ENCODE measurements at regions not wholly inside any gene's neighbourhood (a gene's known extent, or its start where the extent isn't known, plus 50 kb on each side); places are given as distances from the start of the nearest gene placed in this dataset.

DNA sequence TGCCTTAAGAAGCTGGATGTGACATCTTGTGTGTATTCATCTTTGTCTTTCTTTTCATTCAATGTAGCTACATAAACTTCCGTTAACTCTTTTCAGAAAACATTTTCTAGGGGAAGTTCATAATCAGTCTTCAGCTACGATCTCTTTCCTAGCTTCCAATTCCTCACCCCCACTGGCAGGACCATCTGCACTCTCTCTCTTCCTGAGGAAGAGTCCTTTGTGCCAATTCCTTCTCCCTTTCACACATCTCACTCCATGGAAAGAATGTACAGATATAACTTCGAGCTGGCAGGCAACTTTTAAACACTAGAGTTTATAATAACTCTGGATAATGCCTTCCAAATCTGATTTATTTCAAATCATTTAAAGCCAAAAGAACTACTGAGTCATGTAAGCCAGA is 495.7 kb downstream of the GALC start:
- DNase-seq = no peak

GRCh38 chr14:87494010-87494409 is 499.0 kb downstream of the GALC start:
- DNase-seq = no peak

GRCh38 chr14:87492561-87492960 is 500.4 kb downstream of the GALC start:
- DNase-seq = no peak

DNA sequence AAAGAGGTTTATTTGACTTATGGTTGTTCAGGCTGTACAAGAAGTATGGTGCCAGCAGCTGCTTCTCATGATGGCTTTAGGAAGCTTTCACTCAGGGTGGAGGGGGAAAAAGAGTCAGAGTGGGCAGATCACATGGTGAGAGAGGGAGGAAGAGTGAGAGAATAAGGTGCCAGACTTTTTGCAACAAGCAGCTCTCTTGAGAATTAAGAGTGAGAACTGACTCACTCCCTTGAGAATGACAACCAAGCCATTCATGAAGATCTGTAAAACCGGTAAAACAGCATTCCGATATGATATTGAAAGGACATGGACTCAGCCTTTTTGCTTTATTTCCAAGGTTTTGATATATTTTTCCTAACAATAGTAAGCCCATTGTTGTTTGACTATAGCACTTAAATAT is 501.2 kb downstream of the GALC start:
- no peak for DNase-seq

DNA sequence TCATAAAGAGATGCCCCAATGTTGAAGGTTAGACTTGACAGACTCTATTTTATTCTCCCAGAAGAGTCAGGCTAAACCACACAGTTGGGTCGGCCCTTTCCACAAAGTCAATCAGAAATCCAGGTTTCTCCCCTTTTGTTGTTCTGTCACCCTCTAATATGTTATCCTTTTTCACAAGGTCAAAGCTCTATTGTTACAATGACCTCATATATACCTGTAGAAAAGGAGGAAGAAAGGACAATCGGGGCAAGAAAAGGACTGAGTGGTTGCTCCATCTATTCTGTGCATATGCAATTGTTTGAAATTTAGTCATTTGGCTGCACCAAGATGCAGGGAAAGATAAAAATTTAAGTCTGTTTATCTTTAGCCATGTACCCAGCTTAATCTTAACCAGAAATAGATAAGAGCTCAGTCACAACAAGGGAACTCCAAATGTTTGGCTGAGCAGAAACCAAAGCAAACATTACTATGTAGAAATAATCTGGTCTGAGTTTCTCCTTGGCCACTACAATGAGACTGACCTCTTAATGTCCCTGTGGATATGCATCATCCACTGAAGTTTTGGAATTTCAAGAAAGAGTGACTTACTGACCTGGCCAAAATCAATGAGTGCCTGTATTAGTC is 503.7 kb downstream of the GALC start:
- no peak for DNase-seq

GRCh38 chr14:87483271-87484260 is 509.4 kb downstream of the GALC start:
- DNase-seq = no peak

- DNase-seq = no peak
Measured at GRCh38 chr14:87468531-87468930, 524.5 kb downstream of the GALC start.

- DNase-seq = no peak
Measured at GRCh38 chr14:87467578-87467977, 525.4 kb downstream of the GALC start.

DNA sequence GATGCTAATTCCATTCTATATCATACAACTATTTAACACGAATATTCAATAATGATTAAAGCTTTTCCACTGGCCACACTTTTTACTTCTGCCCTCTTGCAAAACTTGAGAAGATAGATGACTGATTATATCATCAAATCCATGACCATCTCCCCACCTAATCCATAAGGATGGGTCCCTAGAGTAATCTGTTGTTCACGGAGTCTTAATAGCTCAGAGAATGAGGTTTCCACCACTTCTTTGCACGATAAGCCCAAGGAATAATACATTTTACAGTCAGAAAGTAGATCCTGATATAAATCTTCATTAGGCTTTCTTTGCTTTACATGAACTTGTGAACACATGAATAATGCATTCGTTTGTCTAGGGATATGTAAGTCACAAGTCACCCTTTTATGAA is 527.2 kb downstream of the GALC start:
- DNase-seq = no peak

DNA sequence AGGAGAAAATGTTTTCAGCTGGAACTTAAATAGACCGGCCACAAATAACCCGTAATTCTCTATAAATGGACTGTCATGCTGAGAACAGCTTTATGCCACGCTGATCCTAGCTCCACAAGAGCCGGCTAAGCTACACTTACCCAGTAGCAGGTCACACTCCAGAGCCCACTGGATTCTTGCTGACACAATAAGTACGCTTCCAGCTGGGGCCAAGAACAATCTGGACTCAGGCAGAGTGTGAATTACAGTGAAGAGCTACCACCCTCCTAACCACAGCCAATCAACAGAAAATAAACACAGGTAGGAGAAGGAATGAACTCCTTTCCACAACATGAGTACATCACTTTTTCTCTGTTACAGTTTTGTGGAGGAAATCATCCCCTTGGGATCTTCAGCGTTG is 531.3 kb downstream of the GALC start:
- DNase-seq = no peak

DNA sequence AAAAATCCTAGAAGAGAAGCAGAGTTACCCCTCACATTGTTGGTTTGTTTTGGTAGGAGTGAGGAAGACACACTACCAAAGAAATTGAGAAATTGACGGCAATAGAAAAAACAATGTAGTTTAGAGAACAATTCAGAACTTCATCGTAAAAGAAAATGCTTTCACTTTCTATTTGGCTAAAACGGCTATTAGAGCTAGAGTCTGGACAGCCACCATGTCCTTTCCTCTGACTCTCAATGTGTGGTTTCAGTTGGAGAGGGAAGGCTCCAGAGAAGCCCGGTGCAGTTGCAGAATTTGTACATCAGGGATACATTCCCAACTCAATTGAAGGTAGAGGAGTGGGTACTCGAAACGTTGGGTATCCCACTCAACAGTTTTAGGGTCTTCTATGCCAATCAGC is 535.3 kb downstream of the GALC start:
- DNase-seq = no peak

GRCh38 chr14:87450193-87450592 is 542.8 kb downstream of the GALC start:
- DNase-seq = no peak

- no peak for DNase-seq
Measured at GRCh38 chr14:87449016-87449415, 544.0 kb downstream of the GALC start.

GRCh38 chr14:87443787-87444186 is 549.2 kb downstream of the GALC start:
- no peak for DNase-seq

DNA sequence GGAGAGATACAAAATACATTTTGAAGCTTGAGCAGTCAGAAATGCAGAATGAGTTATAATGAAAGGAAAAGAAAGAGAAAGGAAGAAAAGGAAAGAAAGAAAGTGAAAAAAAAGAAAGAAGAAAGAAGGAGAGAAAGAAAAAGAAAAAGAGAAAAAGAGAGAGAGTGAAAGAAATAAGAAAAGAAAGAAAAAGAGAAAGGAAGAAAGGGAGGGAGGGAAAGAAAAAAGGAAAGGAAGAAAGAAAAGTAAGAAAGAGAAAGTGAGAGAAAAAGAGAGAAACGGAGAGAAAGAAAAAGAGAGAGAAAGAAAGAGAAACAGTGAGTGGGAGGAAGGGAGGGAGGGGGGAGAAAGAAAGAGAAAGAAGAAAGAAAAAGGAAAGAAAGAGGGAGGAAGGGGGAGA is 549.9 kb downstream of the GALC start:
- DNase-seq = no peak

DNA sequence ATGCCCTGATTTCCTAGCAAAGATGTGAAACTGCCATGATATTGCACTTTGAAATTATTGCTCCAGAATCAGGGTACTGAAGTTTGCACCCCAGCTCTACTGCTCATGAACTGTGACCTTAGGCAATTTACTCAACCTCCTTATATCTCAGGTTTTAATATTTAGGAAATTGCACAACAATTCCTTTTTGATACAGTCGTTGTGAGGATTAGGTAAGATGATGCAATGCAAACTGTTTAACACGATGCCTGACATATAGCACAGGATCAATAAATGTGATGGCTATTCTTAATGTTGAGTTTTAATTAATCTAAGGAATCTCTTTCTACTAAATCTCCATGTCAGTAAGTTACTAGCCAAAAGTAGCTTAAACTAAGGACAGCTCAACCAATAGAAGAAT is 555.8 kb downstream of the GALC start:
- no peak for DNase-seq

DNA sequence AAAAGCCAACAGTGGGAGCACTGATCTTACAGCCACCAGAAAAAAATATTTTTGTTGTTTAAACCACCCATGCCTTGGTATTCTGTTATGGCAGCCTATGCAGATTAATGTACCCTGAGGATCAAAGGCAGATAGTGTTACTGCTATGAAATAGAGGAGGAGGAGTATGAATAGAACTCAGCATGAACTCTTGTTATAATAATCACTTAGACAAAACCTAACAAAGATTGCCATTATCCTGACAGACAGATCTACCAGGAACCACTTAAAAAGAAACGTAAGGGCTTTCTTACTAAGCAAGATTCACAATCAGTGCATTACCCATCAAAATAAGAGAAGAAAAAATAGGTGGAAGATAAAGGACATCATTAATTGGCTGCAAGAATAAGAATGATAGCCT is 558.3 kb downstream of the GALC start:
- no peak for DNase-seq

DNA sequence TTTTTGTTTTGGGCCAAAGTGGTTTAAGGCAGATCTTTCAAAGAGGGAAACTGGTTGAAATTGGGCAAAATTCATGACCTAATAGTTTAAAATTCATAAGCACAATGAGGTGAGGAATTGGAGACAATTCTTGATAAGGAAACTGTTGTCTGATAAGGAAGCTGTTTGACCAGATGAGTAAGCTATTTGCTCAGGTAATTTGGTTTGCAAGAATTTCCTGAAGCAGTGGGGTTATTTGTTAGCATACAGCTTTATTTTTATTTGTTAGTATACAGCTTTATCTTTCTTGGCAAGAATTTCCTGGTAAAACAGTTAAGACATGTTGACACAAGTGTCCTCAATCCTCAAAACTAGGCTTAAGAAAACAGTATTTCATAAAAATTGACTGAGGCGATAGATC is 559.0 kb downstream of the GALC start:
- no peak for DNase-seq

DNA sequence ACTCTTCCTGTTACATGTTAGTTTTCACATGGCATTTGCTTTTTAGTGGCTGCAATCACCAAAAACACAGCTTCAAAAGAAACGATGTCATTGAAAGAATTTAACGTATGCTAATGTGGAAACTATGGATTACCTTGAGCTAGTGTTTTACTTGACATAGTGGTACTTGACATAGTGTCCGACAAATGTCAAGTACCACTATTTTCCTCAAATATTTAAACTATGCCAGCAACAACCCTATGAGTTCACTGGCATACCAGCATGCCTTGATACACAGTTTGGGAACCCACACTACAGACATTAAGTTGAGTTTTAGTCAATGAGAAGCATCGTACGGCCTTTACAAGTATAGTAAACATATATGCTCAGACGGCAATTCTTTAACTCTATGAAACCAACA is 560.3 kb downstream of the GALC start:
- no peak for DNase-seq

- DNase-seq = no peak
Measured at GRCh38 chr14:87430810-87431209, 562.2 kb downstream of the GALC start.

DNA sequence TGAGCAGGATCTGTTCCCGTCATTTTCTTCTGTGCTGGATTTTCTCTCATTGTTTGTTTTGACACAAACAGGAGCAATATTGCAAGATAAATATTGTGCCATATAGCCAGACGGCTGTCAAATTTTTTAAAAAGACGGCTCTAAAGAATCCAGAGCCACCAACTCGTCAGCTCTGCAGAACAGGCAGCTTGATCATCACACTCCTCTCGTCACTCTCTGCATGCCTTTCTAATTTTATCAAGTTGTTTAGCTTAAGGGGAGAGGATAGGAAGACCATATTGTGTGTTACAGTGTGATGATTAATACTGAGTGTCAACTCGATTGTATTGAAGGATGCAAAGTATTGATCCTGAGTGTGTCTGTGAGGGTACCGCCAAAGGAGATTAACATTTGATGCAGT is 562.8 kb downstream of the GALC start:
- no peak for DNase-seq

DNA sequence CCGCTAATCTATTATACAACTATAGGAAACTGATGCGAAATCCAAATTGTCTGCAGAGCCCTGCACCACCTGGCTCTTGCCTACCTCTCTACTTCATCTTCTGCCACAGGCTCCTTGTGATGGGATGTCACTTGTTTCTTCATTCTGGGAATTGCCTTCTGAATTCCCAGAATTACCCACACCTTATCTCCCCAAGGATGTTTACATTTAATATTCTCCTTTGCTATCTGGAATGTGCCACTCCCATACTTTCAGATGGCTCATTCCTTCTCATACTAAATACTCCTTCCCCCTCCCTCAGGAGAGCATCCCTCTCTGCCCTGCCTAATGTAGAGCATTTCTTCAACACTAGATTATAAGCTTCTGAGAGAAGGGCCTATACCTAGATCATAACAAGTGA is 573.1 kb downstream of the GALC start:
- no peak for DNase-seq

- no peak for DNase-seq
Measured at GRCh38 chr14:87411370-87411769, 581.6 kb downstream of the GALC start.

DNA sequence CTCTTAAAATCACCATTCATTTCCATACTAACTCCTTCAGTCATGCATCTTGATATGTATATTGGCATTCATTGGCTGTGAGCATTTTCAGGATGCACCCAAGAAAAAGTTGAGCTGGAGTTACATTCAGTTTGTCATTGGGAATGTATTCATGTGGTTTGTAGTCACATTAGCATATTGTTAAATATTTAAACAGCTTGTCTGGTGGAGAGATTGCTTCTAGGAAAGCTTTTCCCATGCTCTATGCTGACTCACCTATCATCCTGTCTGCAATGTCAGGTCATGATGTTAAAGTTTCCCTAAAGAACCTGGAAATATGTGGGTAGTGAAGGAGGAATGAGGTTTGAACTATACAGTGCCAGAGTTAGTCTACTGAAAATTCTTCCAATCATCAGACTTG is 583.6 kb downstream of the GALC start:
- DNase-seq = no peak

DNA sequence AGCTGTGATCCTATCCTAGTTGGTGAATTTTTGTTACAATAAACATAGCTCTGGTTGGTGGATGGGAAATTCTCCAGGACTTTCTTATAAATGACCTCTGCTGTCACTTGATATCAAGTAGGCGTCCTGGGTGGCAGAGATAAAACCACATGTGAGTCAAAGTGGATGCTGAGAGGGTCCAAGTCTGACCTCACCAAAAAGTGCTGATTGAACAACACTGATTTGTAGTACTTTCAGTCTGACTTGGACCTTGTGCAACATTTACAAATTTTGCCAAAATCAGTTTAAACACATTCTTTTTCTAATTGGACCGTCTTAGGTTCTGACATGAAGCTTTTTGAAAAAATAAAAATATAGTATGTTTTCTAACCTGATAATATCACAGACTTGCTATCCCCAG is 585.6 kb downstream of the GALC start:
- DNase-seq = no peak
